GM18519 (cell line): ENCODE measurements at regions not wholly inside any gene's neighbourhood (a gene's known extent, or its start where the extent isn't known, plus 50 kb on each side); places are given as distances from the start of the nearest gene placed in this dataset.

Source experiments
- ATAC-seq: cut with Tn5 transposase; IDR thresholded peaks from one replicate; pipeline ENCODE4 v1.9.1; 2021; ENCODE audit warnings: mild to moderate bottlenecking, moderate library complexity; ENCODE audit not compliant: unreplicated experiment, low FRiP score

DNA sequence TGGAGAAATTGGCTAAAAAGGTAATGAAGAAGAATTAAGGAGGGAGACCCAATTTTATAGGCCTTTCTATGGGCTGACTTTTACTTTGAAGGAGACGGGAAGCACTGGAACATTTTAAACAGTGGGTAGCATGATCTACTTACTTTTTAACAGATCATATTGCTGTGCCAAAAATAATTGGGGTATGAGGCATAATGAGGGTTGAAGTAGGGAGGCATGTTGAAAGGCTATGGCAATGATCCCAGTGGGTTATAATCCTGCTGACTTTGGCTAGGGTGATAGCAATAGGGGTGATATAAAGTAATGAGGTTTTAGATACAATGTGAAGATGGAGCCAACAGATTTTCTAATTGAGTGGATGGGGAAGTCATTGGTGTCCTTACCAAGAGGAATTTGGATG, 73.2 kb downstream of the GPR37 start:
- ATAC-seq: no peak

DNA sequence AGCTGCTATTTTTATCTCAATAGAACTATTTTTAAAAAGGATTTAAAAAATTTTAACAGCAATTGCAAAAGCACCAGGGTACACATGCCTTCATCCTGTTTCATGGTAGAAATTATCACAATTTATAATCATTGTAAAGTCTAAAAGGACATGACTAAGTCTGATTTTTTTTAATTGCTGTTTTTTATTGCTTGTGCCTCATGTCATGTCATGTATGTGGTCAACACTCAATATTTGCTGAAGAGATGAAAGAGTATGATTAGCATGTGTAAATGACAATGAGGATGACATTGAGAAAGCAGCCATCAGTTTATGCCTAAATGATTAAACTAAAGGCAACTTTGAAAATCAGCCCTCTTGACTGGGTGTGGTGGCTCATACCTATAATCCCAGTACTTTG, 74.8 kb downstream of the GPR37 start:
- no peak for ATAC-seq

DNA sequence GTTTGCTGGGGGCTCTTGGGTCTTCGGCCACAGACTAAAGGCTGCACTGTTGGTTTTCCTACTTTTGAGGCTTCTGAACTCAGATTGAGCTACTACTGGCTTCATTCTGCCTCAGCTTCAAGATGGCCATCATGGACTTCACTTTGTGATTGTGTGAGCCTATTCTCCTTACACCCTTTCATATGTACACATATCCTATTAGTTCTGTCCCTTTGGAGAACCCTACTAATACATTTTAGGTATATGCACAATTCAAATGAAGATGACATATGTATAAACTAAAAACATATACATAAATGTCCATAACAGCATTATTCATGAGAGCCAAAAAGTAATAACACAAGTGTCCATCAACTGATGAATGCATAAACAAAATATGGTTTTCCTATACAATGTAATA, 75.7 kb downstream of the GPR37 start:
- no peak for ATAC-seq

DNA sequence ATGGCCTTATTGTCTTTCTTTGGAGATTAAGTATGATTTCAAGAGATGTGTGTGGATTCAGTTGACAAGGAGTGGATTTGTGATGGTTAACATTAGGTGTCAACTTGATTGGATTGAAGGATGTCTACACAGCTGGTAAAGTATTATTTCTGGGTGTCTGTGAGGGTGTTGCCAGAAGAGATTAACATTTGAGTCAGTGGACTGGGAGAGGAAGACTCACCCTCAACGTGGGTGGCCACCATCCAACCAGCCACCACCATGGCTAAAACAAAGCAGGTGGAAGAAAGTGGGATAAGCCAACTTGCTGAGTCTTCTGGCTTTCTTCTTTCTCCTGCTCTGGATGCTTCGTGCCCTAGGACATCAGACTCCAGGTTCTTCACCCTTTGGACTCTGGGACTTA, 76.1 kb downstream of the GPR37 start:
- no peak for ATAC-seq

DNA sequence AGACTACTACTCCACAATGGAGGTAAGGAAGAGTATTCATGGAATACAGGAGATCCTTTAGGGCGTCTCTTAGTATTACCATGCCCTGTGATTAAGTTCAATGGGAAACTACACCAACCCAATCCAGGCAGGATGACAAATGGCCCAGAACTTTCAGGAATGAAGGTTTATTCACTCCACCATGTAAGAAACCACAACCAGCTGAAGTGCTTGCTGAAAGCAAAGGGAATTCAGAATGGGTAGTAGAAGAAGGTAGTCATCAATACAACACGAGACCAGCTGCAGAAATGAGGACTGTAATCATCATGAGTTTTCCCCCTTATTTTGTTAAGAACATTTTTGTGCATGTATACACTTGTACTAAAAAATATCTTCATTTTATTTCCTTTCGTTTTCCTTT, 76.6 kb downstream of the GPR37 start:
- no peak for ATAC-seq

DNA sequence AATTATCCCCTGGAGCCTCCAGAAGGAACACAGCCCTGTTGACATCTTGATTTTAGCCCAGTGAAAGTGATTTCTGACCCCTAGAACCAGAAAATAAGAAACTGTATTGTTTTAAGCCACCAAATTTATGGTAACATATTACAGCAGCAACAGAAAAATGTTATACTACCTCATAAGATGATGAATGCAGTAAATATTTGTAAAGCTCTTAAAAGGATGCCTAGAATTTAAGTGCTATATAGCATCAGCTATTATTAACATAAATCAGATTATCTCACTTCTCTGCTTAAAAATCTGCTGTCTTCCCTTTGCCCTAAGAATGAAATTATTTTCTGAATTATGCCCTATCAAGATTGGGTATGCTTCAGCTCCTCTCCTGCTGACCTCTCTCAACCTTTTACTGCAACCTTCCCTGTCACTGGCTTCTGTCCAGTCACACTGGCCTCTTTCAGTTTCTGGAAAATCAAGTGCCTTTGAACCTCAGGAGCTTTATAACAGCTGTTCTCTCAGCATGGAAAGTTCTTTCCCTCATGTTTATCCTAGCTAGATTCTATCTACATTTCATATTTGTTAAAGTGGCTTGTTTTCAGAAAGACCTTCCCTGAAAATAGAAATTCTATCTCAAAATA, 78.9 kb downstream of the GPR37 start:
- ATAC-seq: no peak

DNA sequence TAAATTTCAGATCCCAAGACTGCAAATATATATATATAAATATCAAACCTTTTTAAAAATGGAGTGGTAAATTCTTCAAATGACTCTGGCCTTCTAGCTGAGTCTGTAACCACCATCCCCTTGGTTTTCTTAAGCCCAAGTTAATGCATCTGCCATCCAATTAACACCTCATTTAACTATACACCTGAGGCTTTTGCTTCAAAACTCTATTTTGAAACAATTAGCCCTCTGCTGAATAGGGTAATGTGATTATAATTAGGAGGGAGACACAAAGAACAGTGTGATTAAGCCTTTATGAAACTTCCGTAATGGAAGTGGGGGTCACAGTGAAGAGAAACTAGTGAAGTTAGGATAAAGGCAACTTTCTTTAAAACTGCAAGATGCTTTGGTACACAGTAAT, 83.6 kb downstream of the GPR37 start:
- no peak for ATAC-seq

DNA sequence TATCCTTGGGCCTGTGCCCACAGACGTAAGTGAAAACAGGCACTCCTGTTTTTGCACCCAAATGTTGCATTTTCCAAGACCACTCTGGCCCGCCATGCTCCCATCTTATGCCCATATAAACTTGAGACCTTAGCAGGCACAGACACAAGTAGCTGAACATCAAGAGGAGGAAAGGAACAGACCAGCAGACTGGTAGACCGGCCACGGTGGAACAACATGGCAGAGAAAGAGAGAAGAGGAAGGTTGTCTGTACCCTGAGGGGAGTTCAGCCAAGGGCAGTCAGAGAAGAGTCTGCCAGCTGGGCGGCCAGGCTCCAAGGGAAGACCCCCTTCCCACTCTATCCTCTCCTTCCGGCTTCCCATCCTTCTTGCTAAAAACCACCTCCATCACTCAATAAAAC, 85.3 kb downstream of the GPR37 start:
- ATAC-seq: no peak

DNA sequence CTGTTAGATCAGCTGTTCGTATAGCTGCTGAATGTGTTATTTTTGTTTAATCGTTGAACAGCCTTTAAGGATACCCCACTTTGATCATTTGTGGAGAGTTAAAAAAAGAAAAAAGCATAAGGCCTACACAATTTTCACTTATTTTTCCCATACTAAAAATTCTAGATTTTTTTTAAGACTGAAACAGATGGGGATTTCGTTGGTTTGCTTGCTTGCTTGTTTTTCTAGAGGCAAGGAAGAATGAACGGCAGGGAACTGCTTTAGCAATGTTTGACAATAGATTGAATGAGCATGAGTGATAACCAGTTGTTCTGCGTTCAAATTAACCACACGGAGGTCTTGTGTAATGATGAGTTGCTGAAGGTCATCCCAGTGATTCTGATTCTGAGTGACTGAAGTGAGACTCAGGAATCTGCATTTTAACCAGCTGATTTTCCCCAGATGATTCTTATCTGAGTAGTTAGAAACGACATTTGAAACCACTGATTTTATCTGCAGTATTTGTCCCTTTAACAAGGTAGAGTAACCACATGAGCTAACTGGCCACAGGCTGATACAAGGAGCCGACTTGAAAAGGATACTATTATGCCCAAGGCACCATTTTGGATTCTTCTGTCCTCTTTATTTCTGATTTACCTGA, 85.9 kb downstream of the GPR37 start:
- no peak for ATAC-seq

DNA sequence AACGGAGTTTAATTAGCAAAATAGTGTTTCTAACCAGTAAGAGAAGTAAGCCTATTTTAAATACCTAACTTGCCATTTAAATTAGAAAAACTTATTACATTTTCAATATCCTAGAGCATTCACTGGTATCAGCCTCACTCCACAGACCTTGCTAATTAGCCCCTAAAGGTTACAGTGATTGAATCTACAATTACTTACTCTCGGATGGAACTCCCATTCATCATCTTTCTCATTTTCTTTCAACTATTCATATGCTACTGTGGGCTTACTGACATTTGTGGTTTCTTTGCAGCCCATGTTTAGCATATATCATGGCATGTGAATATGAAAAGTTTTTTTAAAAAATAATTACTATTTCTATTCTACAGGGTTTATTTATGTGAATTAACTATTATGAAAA, 86.4 kb downstream of the GPR37 start:
- ATAC-seq: no peak

DNA sequence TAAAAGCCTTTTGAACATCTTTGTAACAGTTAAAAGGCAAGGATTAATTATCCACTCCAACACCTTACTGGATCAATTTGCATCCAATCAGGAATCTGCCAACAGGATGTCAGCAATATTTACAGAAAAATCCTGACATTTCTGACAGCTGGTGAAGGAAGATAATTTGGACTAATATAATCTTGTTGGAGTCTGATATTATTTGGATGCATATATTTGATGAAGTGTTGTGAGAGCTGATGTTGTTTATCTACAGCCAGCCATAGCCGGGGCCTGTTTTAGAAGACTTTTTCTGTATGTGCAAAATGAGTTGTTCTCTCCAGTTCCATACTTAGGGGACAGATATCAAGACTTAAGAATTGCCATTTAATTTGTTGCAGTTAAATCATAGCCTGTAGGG, 91.1 kb downstream of the GPR37 start:
- ATAC-seq: no peak

DNA sequence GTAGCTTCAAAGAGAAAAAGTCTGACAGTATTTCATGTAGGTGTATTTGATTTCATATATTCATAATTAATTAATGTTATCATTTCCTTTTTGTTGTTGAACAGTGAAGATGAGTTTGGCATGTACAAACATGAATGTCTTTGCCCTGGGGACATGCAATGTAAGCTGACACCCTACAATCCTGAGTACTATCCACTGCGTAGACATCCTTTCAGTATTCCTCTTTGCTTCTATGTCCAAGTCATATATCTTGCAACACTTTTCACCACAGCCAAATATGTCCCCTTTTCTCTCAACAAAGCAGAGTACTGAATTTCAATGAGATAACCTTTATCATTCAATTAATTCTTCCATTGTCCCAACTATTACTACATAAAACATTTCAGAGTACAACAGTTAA, 93.6 kb downstream of the GPR37 start:
- ATAC-seq: no peak

DNA sequence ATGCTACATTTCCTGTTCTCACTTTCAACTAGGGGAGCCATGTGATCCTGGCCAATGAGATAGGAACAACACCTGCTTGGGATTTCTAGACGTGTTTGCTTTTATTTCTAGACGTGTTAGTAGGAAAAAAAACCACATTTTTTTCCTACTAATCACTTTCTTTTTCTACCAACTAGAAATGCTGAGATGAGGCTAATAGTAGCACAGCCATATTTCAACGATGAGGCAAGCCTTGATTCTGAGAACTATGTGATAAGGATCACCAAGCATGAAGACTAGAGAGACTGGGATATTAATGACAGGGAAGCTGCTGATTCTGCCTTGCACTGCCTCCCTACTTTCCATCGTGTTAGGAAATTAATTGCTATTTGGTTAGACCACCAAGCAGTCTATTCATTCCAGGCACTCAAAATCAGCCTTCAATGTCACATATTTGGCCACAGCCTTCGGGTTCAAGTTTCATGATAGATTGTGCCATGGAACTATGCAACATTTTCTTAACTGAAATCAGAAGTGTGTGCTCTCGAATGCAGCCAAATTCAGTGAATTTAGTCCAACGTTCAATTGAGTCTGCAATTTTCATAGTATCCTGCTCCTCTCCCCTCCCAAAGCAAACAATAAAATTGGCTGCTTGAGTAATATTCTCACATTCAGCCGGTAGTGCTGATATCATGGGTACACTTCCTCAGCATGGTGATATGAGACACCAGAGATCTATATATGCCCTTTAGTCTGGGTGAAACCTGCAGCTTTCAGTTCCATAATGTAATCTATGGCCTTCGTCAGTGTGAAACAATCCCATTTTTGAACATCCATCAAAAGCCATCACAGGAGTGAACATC, 98.1 kb downstream of the GPR37 start:
- ATAC-seq: no peak

DNA sequence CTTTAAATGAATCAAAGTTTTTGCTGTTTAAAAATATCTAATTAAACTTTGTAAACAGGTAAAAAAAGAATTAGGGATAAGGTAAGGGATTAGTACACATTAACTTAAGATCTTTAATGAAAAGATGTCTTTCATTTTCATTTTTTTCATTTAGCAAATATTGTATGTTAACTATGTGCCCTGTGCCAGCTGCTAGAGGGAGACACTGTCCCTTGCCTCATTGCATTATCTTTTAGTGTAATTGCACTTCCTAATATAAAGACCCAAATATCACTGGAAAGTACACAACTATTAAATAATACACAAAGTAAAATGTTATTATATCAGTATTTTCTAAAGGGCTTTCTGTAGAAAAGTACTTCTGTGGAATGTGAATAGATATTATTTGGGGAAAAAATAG, 102.7 kb downstream of the GPR37 start:
- ATAC-seq: no peak

DNA sequence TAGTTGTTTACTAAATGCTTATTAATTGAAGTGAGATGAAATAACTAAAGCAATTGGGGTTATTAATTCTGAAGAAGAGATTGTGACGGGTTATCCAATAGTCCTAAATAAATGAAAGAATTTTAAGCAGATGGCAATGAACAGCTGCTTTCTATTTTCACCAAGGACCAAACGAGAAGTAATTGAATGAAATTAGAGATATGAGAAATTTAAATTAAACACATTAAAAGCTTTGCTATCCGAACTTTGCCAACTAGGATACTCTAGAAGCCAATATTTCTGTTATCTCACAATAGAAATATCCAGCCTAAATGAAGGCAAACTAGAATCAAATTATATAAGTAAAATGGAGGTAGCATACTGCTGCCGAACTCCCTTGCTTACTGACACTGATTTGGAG, 103.2 kb downstream of the GPR37 start:
- no peak for ATAC-seq

DNA sequence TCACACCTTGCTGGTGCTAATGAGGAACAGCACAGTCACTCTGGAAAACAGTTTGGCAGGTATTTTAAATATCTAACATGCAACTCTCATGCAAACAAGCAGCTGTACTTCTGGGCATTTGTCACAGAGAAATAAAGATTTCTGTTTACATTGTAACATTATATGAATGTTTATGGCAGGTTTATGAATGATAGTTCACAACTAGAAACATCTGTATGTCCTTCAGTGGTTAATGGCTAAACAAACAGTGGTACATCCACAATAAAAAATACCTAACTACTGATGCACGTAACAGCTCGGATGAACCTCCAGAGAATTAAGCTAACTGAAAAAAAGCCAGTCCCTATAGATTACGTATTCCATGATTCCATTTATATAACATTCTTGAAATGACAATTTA, 109.6 kb downstream of the GPR37 start:
- no peak for ATAC-seq

DNA sequence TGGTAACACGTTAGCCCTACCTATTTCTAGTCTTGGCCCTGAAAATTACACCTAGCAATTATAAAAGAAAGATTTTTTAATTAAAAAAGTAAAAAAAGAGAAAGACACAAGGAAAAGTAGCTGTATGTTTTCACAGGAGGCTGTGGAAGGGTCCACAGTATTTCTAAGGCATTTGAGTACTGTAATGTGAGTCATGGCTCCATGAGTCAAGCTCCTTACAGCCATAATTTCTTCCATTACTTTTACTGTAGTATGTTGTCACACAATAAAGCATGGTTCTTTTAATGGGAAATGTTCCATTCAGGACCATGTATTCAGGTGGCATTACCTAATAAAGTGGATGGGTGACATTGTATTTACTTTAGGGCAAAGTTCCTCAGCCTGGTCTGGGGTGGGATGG, 113.4 kb downstream of the GPR37 start:
- ATAC-seq: no peak

DNA sequence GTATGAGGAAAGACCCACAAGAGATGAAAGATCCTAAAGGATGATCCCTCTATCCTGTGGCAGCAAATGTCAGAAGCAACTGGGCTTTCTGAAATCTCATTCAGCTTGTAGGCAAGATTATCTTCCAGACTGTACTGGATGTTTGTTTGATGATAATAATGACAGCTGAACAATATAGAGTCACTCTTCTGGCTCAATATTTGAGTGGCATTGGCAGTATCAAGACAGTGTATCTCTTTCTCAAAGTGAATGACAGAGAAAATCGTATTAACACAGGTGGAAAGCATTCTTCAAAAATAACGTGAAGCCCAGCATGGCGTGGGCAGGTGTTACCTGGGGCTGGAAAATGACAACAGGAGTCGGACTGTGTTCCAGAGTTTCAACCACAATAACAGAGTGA, 114.5 kb downstream of the GPR37 start:
- no peak for ATAC-seq

DNA sequence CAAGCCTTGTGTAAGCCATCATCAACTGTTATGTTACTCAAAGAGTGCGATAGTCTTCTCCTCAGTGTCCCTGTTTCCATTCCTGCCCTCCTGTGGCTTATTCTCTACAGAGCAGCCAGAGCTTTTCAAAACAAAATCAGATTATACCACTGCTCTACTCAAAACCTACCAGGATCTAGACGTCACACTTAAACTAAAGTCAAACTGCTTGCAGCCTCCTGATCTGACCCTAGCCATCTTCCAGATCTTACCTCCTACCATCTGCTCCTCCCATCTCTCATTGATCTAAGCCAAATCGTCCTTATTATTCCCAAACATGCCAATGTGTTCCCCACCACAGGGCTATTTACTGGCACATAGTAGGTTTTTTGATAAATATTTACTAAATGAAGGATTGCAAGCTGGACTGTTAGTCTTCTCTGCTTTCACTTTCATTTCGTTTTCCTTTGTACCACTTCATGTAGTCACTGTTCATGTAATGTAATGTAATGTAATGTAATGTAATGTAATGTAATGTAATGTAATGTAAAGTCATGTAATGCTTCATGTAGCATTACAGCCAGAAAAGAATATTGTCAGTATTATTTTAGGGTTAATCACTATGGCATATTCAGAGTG, 116.1 kb downstream of the GPR37 start:
- peak; percentile 58 for ATAC-seq

DNA sequence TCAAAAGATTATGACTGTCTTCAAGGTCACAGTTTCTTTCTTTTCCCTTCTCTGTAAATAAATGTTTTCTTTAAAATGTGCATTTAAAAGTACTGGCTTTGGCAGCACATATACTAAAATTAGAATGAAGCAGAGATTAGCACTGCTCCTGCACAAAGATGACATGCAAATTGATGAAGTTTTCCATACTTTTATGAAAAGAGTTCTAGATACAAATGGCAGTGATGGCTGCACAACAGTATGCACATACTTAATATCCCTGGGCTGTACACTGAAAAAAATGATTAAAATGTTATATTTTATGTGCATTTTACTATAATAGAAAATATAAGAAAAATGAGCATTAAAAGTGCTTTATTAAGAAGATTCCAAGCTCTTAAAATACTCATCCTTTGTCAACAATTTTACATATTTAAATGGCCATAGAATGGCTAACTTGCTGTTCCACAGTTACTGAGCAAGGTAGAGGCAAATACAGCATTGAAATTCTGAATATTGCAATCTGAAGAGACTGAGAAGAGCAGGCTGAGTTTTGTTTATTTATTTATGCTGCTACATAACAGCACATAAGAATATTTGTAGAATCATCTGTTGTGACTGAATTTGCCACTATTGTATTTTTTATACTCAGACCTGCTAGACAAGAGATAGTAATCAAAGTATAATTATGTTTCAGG, 117.8 kb downstream of the GPR37 start:
- no peak for ATAC-seq

DNA sequence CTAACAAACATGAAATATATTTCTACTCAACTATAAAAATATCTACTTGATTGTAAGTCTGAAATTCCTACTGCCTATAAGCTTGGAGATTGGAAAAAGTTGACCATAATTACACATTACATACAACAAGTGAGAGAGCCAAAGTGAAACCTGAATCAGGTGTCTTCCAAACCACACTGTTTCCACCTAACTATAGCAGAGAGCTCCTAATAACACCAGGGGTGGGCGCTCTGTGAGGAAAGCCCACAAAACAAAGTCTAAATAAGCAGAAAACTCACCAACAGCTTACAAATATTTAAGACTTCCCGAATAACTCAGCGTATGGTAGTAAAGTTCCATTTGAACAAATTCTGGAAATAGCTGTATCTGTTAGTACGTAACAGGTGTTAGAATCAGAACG, 119.9 kb downstream of the GPR37 start:
- ATAC-seq: no peak
